Activated CD4-positive, alpha-beta T cell treated with anti-CD3 and anti-CD28 coated beads for 36 hours (primary cell): ENCODE measurements at regions not wholly inside any gene's neighbourhood (a gene's known extent, or its start where the extent isn't known, plus 50 kb on each side); places are given as distances from the start of the nearest gene placed in this dataset.
"Not testable (repeated sequence)": the region's sequence is repeated elsewhere in the genome, so short reads cannot be mapped to it uniquely, and the experiment has no call there.

ENCODE experiments used
- ATAC-seq: fragments of 200-7000 bp; cut with Tn5 transposase; one replicate; pipeline ENCODE4 v1.10.0; 2021; ENCODE audit warnings: mild to moderate bottlenecking, moderate library complexity
- CTCF ChIA-PET: fragments of 350-600 bp; sonication (Branson Sonifier 250); formaldehyde crosslinking; loops from one replicate; lab custom pipeline; 2021; ENCODE audit warnings: antibody characterized with exemption; lab: Charles Lee
- POLR2A ChIA-PET: fragments of 350-600 bp; sonication (Branson Sonifier 250); formaldehyde crosslinking; loops from one replicate; lab custom pipeline; 2021; ENCODE audit warnings: antibody characterized with exemption, inconsistent platforms; lab: Charles Lee
- DNase-seq: peaks from one replicate; pipeline ENCODE4 v3.0.0-alpha.2; 2020
- H3K27ac Mint-ChIP-seq: one replicate; pipeline ENCODE4 v1.8.0; 2021; ENCODE audit warnings: mixed read lengths
- H3K27me3 Mint-ChIP-seq: one replicate; pipeline ENCODE4 v1.8.0; 2021; ENCODE audit warnings: mixed read lengths
- H3K36me3 Mint-ChIP-seq: one replicate; pipeline ENCODE4 v1.8.0; 2021; ENCODE audit warnings: low read depth, mixed read lengths
- H3K4me1 Mint-ChIP-seq: one replicate; pipeline ENCODE4 v1.8.0; 2021; ENCODE audit warnings: mixed read lengths
- H3K4me3 Mint-ChIP-seq: one replicate; pipeline ENCODE4 v1.8.0; 2021; ENCODE audit warnings: mild to moderate bottlenecking, moderate library complexity, mixed read lengths
- H3K9me3 Mint-ChIP-seq: one replicate; pipeline ENCODE4 v1.8.0; 2021; ENCODE audit warnings: low read depth, mixed read lengths
- intact Hi-C, 2 experiments: fragments of 100-400 bp; cut with DNase I in 1 of 2; cut with micrococcal nuclease in 1 of 2; formaldehyde crosslinking; loops; one replicate each; pipeline versions ENCODE4 v1.14.2 to v1.15.1; 2022 to 2024; cut with DNase I, micrococcal nuclease

DNA sequence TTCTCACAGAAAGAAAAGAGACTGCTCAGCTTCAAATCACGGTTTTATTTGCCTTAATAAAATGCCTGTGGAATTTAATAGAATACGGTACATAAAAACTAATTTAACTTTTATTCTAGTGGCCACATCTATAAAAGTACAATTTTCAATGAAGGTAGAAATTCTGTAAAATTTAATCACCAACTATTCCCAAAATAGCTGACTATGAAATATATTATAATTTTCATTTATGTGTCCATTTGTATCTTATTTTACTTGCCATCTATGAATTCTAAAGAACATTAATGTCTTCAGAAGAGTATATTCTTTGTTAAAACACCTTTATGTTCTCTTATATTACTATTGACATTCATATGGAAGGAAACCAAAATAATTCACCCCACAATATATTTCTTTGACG is 192.6 kb downstream of the BTBD3 start:
- Mint-ChIP-seq H3K4me3 (no peak overlapping the region), H3K9me3 (peaks cover 14% of the 10 kb centered on the region), H3K36me3 (no peaks in the 10 kb centered on the region), H3K27ac (no peak overlapping the region), H3K27me3 (peaks cover 1% of the 10 kb centered on the region), H3K4me1 (no peaks in the 10 kb centered on the region)
- intact Hi-C loops, result no loop called here
- ChIA-PET POLR2A (no interaction called here), CTCF (interaction anchor here (0.6 kb wide), 1 partner anchor 16 kb away, joined by 3 read pairs; no protein-coding TSS in a partner anchor)
- no peak for ATAC-seq
- no peak for DNase-seq

DNA sequence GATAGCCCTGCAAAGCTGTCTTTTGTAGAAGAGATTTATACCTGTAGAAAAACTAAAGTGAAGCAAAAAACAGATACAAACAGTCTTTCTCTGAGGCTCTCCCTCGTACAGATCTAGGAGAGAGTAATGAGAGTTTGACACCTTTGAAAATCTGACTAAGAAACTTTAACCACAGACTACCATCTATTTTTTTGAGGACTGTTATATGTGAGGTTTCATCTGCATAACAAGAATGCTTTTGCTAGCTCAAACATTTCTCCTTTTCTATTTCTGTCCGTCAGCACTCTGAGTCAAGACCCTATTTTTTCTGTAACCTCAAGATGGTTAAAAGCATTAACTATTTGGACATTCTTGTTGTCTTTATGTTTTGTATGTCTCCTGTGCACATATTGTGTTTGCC is 193.0 kb downstream of the BTBD3 start:
- Mint-ChIP-seq H3K27me3 (peaks cover 1% of the 10 kb centered on the region), H3K4me1 (no peaks in the 10 kb centered on the region), H3K4me3 (no peak overlapping the region), H3K36me3 (no peaks in the 10 kb centered on the region), H3K9me3 (peaks cover 14% of the 10 kb centered on the region), H3K27ac (no peak overlapping the region)
- ATAC-seq (no peak), DNase-seq (no peak)
- intact Hi-C loops, result no loop called here
- ChIA-PET POLR2A (no interaction called here), CTCF (interaction anchor here (0.6 kb wide), 1 partner anchor 17 kb away, joined by 3 read pairs; no protein-coding TSS in a partner anchor)

DNA sequence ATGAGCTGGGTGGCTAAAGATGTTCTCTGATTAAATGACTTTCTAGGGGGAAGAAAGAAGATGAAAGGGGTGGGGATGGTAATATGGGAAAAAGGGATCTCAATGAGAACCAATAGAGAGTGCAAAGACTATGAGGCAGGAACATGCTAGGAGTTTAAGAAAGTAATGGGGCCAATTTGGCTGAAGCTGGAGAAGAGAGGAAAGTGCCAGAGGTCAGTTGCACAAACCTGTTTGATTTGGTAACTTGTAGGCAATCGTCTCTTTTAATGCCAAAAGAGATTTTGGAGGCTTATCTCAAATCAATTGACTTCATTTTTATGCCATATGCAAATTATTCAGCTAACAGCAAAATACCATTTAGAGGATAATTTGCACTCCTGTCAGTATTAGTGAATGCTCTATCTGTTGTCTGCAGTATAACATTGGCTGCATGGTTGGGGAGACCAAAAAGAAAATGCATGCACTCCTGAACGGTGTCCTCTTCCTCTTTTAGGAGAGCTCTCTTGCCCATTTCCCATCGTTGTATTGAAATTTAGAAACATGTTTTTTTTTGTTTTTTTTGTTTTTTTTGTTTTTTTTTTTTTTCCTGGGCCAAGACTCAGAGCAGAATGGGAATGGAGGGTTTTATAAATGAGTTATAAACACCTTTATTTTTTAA is 193.9 kb downstream of the BTBD3 start:
- Mint-ChIP-seq H3K27me3 (peaks cover 1% of the 10 kb centered on the region), H3K4me3 (no peak overlapping the region), H3K9me3 (peaks cover 14% of the 10 kb centered on the region), H3K36me3 (no peaks in the 10 kb centered on the region), H3K4me1 (no peaks in the 10 kb centered on the region), H3K27ac (no peak overlapping the region)
- ChIA-PET CTCF (no interaction called here), POLR2A (no interaction called here)
- intact Hi-C loops, result no loop called here
- DNase-seq, result no peak
- no peak for ATAC-seq

DNA sequence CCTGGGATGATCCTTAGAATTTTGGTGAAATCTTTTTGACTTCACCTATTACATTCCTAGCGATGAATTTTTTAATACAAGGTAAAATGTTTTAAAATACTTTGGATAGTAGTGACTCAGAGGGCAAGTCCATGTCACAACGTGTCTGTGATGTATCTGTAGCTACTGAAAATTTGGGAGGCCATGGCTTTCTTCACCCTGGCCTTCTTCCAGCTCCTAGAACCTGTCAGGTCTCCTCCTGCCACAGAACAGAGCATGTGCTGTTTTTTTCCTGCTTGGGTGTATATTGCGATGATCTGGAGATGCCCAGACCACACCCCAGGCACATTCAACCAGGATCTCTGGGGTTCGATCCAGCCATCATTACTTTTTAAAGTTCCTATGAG is 194.4 kb downstream of the BTBD3 start:
- ChIA-PET CTCF (no interaction called here), POLR2A (no interaction called here)
- Mint-ChIP-seq H3K27me3 (peaks cover 1% of the 10 kb centered on the region), H3K4me1 (no peaks in the 10 kb centered on the region), H3K9me3 (peaks cover 12% of the 10 kb centered on the region), H3K27ac (no peak overlapping the region), H3K36me3 (no peaks in the 10 kb centered on the region), H3K4me3 (no peak overlapping the region)
- ATAC-seq, result no peak
- intact Hi-C loops, result no loop called here
- DNase-seq, result no peak

DNA sequence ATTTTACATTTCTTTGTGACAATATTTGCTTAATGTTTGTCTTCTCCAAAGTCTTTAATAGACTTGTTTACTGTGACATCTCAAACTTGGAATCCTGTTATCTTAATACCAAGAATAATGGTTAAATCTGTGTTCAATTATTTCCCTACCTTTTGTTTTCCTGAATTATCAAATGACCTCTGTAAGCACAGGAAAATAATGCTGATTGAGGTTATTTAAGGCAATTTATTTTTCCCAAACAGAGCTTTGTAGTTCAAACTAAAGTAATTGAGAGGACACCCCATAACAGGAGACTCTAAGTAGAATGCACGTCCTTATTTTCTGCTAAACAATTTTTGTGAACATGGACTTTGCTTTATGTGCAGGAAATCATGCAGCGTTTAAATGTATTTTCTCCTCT is 195.0 kb downstream of the BTBD3 start:
- ATAC-seq, result no peak
- Mint-ChIP-seq H3K27me3 (peaks cover 1% of the 10 kb centered on the region), H3K27ac (no peak overlapping the region), H3K4me1 (no peaks in the 10 kb centered on the region), H3K4me3 (no peak overlapping the region), H3K36me3 (no peaks in the 10 kb centered on the region), H3K9me3 (peaks cover 10% of the 10 kb centered on the region)
- no peak for DNase-seq
- CTCF ChIA-PET, result interaction anchor here (1.2 kb wide), 1 partner anchor 13 kb away, joined by 3 read pairs; no protein-coding TSS in a partner anchor
- POLR2A ChIA-PET, result no interaction called here
- intact Hi-C loops, result no loop called here

DNA sequence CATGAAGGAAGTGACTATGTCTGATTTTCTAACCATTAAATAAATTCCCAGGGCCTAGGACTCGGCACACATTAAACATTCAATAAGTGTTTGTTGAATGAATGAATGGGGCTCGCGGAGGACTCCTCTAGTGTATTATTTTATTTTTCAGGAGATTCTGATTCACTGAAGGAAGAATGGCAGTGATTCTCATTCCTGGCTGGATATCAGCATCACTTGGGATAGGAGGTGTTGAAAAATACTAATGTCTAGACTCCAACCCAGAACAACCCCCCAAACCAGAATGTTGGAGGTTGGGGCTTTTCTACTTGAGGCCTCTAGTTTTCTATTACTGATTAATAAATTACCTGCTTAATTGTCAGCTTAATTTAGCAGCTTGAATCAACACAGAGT is 195.4 kb downstream of the BTBD3 start:
- H3K27me3 Mint-ChIP-seq, result peaks cover 1% of the 10 kb centered on the region
- no peaks in the 10 kb centered on the region for H3K36me3 Mint-ChIP-seq
- DNase-seq (no peak), ATAC-seq (no peak)
- no peaks in the 10 kb centered on the region for H3K4me1 Mint-ChIP-seq
- CTCF ChIA-PET, result interaction anchor here (1.2 kb wide), 1 partner anchor 13 kb away, joined by 3 read pairs; no protein-coding TSS in a partner anchor
- intact Hi-C loops, result no loop called here
- POLR2A ChIA-PET, result no interaction called here
- H3K27ac Mint-ChIP-seq, result no peak overlapping the region
- H3K9me3 Mint-ChIP-seq, result peaks cover 8% of the 10 kb centered on the region
- H3K4me3 Mint-ChIP-seq, result no peak overlapping the region

DNA sequence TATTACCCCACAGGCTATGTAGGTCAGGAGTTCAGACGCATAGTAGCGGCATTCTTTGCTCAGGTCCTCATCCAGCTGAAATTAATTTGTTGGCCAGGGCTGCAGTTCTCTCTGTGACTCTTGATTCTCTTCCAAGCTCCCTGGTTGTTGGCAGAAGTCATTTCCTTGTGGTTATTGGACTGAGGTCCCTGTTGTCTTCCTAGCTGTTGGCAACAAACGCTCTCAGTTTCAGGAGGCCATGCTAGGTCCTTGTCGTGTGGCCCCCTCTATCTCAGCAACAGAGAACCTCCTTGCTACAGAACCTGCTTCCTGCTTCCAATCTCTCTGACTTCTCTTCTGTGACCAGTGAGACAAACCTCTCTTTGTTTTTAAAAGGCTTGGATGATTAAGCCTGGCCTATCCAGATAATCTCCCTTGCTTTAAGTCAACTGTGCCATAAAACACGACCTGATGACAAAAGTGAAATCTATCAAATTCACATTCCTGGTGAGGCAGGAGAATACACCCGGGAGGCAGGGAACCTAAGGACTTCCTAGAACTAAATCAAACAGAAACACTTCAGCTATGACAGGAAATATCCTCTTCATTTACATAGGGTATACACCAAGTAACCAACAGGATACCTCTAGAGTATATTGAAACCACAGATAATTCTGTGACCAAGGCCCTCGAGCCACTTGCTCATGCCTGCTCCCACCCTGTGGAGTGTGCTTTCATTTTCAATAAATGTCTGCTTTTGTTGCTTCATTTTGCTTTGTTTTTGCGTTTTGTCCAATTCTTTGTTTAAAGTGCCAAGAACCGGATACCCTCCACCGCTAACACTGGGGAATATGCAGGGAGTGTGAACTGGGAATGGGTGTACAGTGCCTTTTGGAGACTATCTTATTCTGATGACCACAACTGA is 196.0 kb downstream of the BTBD3 start:
- intact Hi-C loops, result no loop called here

DNA sequence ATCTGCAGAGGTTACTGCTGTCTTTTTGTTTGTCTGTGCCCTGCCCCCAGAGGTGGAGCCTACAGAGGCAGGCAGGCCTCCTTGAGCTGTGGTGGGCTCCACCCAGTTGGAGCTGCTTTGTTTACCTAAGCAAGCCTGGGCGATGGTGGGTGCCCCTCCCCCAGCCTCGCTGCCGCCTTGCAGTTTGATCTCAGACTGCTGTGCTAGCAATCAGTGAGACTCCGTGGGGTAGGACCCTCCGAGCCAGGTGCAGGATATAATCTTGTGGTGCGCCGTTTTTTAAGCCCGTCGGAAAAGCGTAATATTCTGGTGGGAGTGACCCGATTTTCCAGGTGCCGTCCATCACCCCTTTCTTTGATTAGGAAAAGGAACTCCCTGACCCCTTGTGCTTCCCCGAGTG is 211.4 kb downstream of the BTBD3 start:
- CTCF ChIA-PET, H3K27ac Mint-ChIP-seq, H3K27me3 Mint-ChIP-seq, ATAC-seq, H3K4me1 Mint-ChIP-seq, H3K9me3 Mint-ChIP-seq, intact Hi-C loops, H3K4me3 Mint-ChIP-seq, DNase-seq, H3K36me3 Mint-ChIP-seq, POLR2A ChIA-PET: not testable (repeated sequence)

More for the DNA sequence above, 196.0 kb downstream of the BTBD3 start:
- no peak overlapping the region for H3K27ac Mint-ChIP-seq
- no peak for ATAC-seq
- no peaks in the 10 kb centered on the region for H3K36me3 Mint-ChIP-seq
- H3K4me1 Mint-ChIP-seq, result no peaks in the 10 kb centered on the region
- peaks cover 1% of the 10 kb centered on the region for H3K27me3 Mint-ChIP-seq
- POLR2A ChIA-PET, result no interaction called here
- peaks cover 8% of the 10 kb centered on the region for H3K9me3 Mint-ChIP-seq
- DNase-seq, result no peak
- no peak overlapping the region for H3K4me3 Mint-ChIP-seq
- CTCF ChIA-PET, result interaction anchor here (1.2 kb wide), 1 partner anchor 14 kb away, joined by 3 read pairs; no protein-coding TSS in a partner anchor

DNA sequence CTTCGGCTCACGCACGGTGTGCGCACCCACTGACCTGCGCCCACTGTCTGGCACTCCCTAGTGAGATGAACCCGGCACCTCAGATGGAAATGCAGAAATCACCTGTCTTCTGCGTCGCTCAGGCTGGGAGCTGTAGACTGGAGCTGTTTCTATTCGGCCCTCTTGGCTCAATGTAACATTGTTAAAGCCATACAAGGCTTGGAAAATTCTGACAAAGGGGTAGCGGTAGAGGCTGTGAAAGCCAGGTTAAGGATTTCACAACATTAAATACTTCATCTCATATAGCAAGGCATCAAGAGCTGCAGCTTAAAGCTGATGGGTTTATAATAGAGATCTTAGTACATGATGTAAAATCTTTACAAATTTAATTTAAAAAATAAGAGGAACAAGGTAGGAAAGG is 211.8 kb downstream of the BTBD3 start:
- H3K36me3 Mint-ChIP-seq, H3K4me1 Mint-ChIP-seq, CTCF ChIA-PET, DNase-seq, POLR2A ChIA-PET, H3K27me3 Mint-ChIP-seq, H3K9me3 Mint-ChIP-seq, intact Hi-C loops, H3K4me3 Mint-ChIP-seq, H3K27ac Mint-ChIP-seq, ATAC-seq: not testable (repeated sequence)

DNA sequence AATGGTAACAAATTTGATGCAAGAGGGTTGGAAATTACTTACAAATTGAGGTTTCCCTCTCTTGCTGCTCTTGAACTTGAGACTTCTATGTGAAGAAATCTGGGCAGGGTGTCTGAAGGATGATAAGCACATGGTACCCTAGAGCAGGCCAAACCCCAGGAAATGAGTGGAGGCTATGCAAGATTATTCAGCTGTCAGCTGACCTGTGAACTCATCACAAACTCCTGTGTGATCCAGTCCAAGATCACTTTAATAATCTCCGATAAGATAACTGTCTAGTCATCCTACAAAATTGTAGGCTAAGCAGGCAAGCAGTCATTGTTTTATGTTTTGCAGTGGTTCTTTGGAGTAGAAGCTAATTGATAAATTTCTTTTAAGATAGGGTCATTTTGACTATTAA is 213.1 kb downstream of the BTBD3 start:
- H3K9me3 Mint-ChIP-seq, result peaks cover 7% of the 10 kb centered on the region
- no peak overlapping the region for H3K27ac Mint-ChIP-seq
- intact Hi-C loops, result no loop called here
- no peaks in the 10 kb centered on the region for H3K36me3 Mint-ChIP-seq
- ATAC-seq (no peak), DNase-seq (no peak)
- POLR2A ChIA-PET, result no interaction called here
- H3K4me1 Mint-ChIP-seq, result no peaks in the 10 kb centered on the region
- CTCF ChIA-PET, result no interaction called here
- H3K27me3 Mint-ChIP-seq, result no peaks in the 10 kb centered on the region
- no peak overlapping the region for H3K4me3 Mint-ChIP-seq

DNA sequence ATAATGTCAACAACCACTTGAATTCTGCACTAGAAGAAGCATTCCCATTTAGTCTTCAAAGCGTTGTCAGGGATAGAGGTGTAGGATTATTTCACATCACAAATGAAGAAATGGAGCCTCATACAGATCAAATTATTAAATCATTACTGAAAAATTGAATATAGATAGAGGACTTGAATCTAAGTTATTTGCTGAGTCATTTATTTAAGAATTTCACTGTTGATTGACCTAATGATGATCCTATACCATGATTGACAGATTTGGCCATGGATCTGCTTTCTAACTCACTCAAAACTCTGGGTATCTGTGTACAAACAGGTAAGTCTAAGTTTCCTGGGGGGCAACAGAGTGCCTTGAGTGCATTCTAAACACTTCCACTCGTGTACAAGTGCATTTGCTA is 215.9 kb downstream of the BTBD3 start:
- Mint-ChIP-seq H3K9me3 (peaks cover 15% of the 10 kb centered on the region), H3K27ac (no peak overlapping the region), H3K4me1 (no peaks in the 10 kb centered on the region), H3K4me3 (no peak overlapping the region), H3K27me3 (no peaks in the 10 kb centered on the region), H3K36me3 (no peaks in the 10 kb centered on the region)
- ChIA-PET CTCF (no interaction called here), POLR2A (no interaction called here)
- no peak for DNase-seq
- ATAC-seq, result no peak
- intact Hi-C loops, result no loop called here

DNA sequence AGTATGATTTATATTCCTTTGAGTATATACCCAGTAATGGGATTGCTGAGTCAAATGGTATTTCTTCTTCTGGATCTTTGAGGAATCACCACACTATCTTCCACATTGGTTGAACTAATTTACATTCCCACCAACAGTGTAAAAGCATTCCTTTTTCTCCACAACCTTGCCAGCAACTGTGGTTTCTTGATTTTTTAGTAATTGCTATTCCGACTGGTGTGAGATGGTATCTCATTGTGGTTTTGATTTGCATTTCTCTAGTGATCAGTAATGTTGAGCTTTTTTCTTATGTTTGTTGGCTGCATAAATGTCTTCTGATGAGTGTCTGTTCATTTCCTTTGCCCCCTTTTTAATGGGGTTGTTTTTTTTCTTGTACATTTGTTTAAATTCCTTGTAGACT is 228.3 kb downstream of the BTBD3 start:
- H3K27ac Mint-ChIP-seq, ATAC-seq, H3K36me3 Mint-ChIP-seq, H3K27me3 Mint-ChIP-seq, DNase-seq, H3K4me3 Mint-ChIP-seq, H3K4me1 Mint-ChIP-seq, intact Hi-C loops, CTCF ChIA-PET: not testable (repeated sequence)
- peaks cover 13% of the 10 kb centered on the region for H3K9me3 Mint-ChIP-seq
- POLR2A ChIA-PET, result interaction anchor here (0.7 kb wide), 1 partner anchor 122 kb away, joined by 3 read pairs; no protein-coding TSS in a partner anchor
